ENCODE measurements at regions not wholly inside any gene's neighbourhood (a gene's known extent, or its start where the extent isn't known, plus 50 kb on each side); places are given as distances from the start of the nearest gene placed in this dataset.

- TF ChIP-seq POLR2AphosphoS5 (IDR thresholded peaks at IDR 0.05) (no peak), CTCF (IDR thresholded peaks at IDR 0.05) (no peak), EP300 (IDR thresholded peaks at IDR 0.05) (no peak)
These were observed 129.0 kb upstream of the TSHZ3 start for GRCh38 chr19:31478241-31478640.

Measured in upper lobe of left lung (tissue), 4 donors.